Breast epithelium (tissue), 4 donors: ENCODE measurements at regions not wholly inside any gene's neighbourhood (a gene's known extent, or its start where the extent isn't known, plus 50 kb on each side); places are given as distances from the start of the nearest gene placed in this dataset.

Experiments used
- DNase-seq, 2 donors: peaks; one replicate each; pipeline ENCODE4 v3.0.0-alpha.2; 2019; ENCODE audit warnings: low spot score in 2 of 2
- H3K27ac ChIP-seq, 2 donors: fragments of 200-600 bp; sonication (generic) in 1 of 2; one replicate each; pipeline ENCODE4 v1.5.1; 2016 to 2019; ENCODE audit warnings: mild to moderate bottlenecking in 1 of 2
- H3K27me3 ChIP-seq, 2 donors: fragments of 200-600 bp; sonication (generic) in 1 of 2; one replicate each; pipeline versions ENCODE4 v1.5.1 to v1.6.0; 2017 to 2019; ENCODE audit warnings: control low read depth in 1 of 2, mild to moderate bottlenecking in 1 of 2
- H3K36me3 ChIP-seq: fragments of 200-600 bp; one replicate; pipeline ENCODE4 v1.5.1; 2019
- H3K4me1 ChIP-seq, 2 donors: fragments of 200-600 bp; sonication (generic); one replicate each; pipeline ENCODE4 v1.5.1; 2016 to 2019; ENCODE audit warnings: control low read depth in 1 of 2
- H3K4me3 ChIP-seq, 3 donors: fragments of 200-600 bp; sonication (generic); 1 replicate in 2 of 3; 2 replicates in 1 of 3; pipeline ENCODE4 v1.5.1; 2016 to 2019; ENCODE audit warnings: mild to moderate bottlenecking in 3 of 3, moderate library complexity in 2 of 3
- H3K9me3 ChIP-seq, 2 donors: fragments of 200-600 bp; sonication (generic) in 1 of 2; one replicate each; pipeline ENCODE4 v1.5.1; 2016 to 2019; ENCODE audit warnings: control low read depth in 1 of 2
- CTCF ChIP-seq, 3 donors: fragments of 450-650 bp; IDR thresholded peaks; one replicate each; pipeline ENCODE4 v1.5.1; 2016 to 2017; ENCODE audit warnings: antibody characterized with exemption in 3 of 3, mild to moderate bottlenecking in 3 of 3, moderate library complexity in 3 of 3
- POLR2A ChIP-seq: fragments of 450-650 bp; IDR thresholded peaks from one replicate; pipeline ENCODE4 v1.6.1; 2016; ENCODE audit warnings: antibody characterized with exemption, mild to moderate bottlenecking, moderate library complexity
- POLR2AphosphoS5 ChIP-seq, 3 donors: sonication (generic); formaldehyde crosslinking; IDR thresholded peaks; one replicate each; pipeline ENCODE4 v1.6.1; 2017; ENCODE audit warnings: antibody characterized with exemption in 3 of 3
- intact Hi-C: fragments of 100-400 bp; cut with DNase I; formaldehyde crosslinking; loops from one replicate; pipeline ENCODE4 v1.15.1; 2023; ENCODE audit warnings: low total_unique reads

DNA sequence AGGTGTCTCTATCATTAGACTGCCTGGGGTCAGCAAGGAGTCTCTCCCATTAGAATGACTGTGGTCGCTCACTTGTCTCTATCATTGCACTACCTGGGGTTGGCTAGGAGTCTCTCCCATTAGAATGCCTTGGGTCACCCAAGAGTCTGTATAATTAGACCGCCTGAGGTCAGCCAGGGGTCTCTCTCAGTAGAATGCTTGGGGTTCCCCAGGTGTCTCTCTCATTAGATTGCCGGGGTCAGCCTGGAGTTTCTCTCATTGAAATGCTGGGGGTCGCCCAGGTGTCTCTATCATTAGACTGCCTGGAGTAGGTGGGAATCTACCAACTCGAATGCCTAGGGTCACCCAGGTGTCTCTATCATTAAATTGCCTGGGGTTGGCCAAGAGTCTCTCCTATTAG is 2231.6 kb downstream of the TP53TG3F start:
- H3K4me1 ChIP-seq = no peaks in the 10 kb centered on the region
- no peak for DNase-seq
- H3K27ac ChIP-seq = no peak overlapping the region
- peaks cover 48 to 96% of the 10 kb centered on the region in 2 donors for H3K9me3 ChIP-seq
- no peak overlapping the region for H3K4me3 ChIP-seq
- intact Hi-C loops = no loop called here
- H3K36me3 ChIP-seq = no peaks in the 10 kb centered on the region
- no peak for TF ChIP-seq POLR2A
- TF ChIP-seq CTCF (IDR thresholded peaks at IDR 0.05) = no peak
- no peak for TF ChIP-seq POLR2AphosphoS5 (IDR thresholded peaks at IDR 0.05)
- no peaks in the 10 kb centered on the region for H3K27me3 ChIP-seq

GRCh38 chr16:35692824-35693223 is 2233.4 kb downstream of the TP53TG3F start:
- DNase-seq = no peak
- H3K4me1 ChIP-seq = no peaks in the 10 kb centered on the region
- no peaks in the 10 kb centered on the region for H3K27me3 ChIP-seq
- intact Hi-C loops = no loop called here
- no peak overlapping the region for H3K27ac ChIP-seq
- no peak for TF ChIP-seq CTCF (IDR thresholded peaks at IDR 0.05)
- peaks cover 48 to 95% of the 10 kb centered on the region in 2 donors for H3K9me3 ChIP-seq
- no peaks in the 10 kb centered on the region for H3K36me3 ChIP-seq
- no peak overlapping the region for H3K4me3 ChIP-seq

GRCh38 chr16:35706901-35707300 is 2247.5 kb downstream of the TP53TG3F start:
- intact Hi-C loops = no loop called here
- no peaks in the 10 kb centered on the region for H3K36me3 ChIP-seq
- DNase-seq = no peak
- no peak overlapping the region for H3K27ac ChIP-seq
- TF ChIP-seq CTCF (IDR thresholded peaks at IDR 0.05) = no peak
- no peak for TF ChIP-seq POLR2A
- no peak for TF ChIP-seq POLR2AphosphoS5 (IDR thresholded peaks at IDR 0.05)
- H3K9me3 ChIP-seq = peaks cover 5 to 43% of the 10 kb centered on the region in 2 donors
- H3K27me3 ChIP-seq = no peaks in the 10 kb centered on the region
- H3K4me1 ChIP-seq = no peaks in the 10 kb centered on the region
- no peak overlapping the region for H3K4me3 ChIP-seq

DNA sequence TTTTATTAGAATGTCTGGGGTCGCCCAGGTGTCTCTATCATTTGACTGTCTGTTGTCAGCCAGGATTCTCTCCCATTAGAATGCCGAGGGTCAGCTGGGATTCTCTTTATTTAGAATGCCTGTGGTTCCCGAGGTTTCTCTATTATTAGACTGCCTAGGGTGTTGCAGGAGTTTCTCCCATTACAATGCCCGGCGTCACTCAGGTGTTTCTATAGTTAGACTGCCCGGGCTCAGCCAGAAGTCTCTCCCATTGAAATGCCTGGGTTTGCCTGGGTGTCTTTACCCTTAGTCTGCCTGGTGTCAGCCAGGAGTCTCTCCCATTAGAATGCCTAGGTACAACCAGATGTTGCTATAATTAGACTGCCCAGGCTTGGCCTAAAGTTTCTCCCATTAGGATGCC is 2252.0 kb downstream of the TP53TG3F start:
- Histone ChIP-seq H3K4me1 (no peaks in the 10 kb centered on the region), H3K27me3 (no peaks in the 10 kb centered on the region), H3K27ac (no peak overlapping the region), H3K4me3 (no peak overlapping the region), H3K9me3 (peaks cover 32 to 52% of the 10 kb centered on the region in 2 donors), H3K36me3 (no peaks in the 10 kb centered on the region)
- no peak for DNase-seq
- intact Hi-C loops = loop anchor here (5.0 kb wide), 1 partner anchor 329 kb away; no protein-coding TSS in a partner anchor
- no peak for TF ChIP-seq POLR2AphosphoS5 (IDR thresholded peaks at IDR 0.05)
- TF ChIP-seq POLR2A = no peak
- no peak for TF ChIP-seq CTCF (IDR thresholded peaks at IDR 0.05)

DNA sequence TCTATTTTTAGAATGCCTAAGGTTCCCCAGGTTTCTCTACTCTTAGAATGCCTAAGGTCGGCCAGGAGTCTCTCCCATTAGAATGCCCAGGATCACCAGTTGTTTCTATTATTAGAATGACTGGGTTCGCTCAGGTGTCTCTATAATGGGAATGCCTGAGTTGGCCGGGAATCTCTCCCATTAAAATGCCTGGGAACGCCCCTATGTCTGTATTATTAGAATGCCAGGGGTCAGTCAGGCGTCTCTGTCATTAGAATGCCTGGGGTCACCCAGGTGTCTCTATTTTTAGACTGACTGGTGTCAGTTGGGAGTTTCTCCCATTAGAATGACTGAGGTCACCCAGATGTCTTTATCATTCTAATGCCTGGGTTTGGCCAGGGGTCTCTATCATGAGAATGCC is 2252.5 kb downstream of the TP53TG3F start:
- TF ChIP-seq CTCF (IDR thresholded peaks at IDR 0.05) (no peak), POLR2A (no peak), POLR2AphosphoS5 (IDR thresholded peaks at IDR 0.05) (no peak)

More for the DNA sequence above, 2252.5 kb downstream of the TP53TG3F start:
- Histone ChIP-seq H3K4me3 (no peak overlapping the region), H3K36me3 (no peaks in the 10 kb centered on the region), H3K9me3 (peaks cover 32 to 47% of the 10 kb centered on the region in 2 donors), H3K27ac (no peak overlapping the region), H3K27me3 (no peaks in the 10 kb centered on the region), H3K4me1 (no peaks in the 10 kb centered on the region)
- intact Hi-C loops = loop anchor here (5.0 kb wide), 1 partner anchor 330 kb away; no protein-coding TSS in a partner anchor
- no peak for DNase-seq
